Suprapubic skin (tissue), 4 donors: ENCODE measurements at regions not wholly inside any gene's neighbourhood (a gene's known extent, or its start where the extent isn't known, plus 50 kb on each side); places are given as distances from the start of the nearest gene placed in this dataset.

ENCODE experiments used
- CTCF ChIP-seq, 2 donors: fragments of 200-600 bp in 1 of 2; fragments of 450-650 bp in 1 of 2; sonication (generic) in 1 of 2; IDR thresholded peaks; one replicate each; pipeline ENCODE4 v1.5.1; 2016 to 2019; ENCODE audit warnings: antibody characterized with exemption in 2 of 2, mild to moderate bottlenecking in 1 of 2, moderate library complexity in 1 of 2
- POLR2A ChIP-seq, 2 donors: fragments of 450-650 bp; IDR thresholded peaks; one replicate each; pipeline ENCODE4 v1.6.1; 2017; ENCODE audit warnings: antibody characterized with exemption in 2 of 2, mild to moderate bottlenecking in 2 of 2, moderate library complexity in 2 of 2
- POLR2AphosphoS5 ChIP-seq, 3 donors: sonication (generic); formaldehyde crosslinking; IDR thresholded peaks; one replicate each; pipeline ENCODE4 v1.6.1; 2017; ENCODE audit warnings: antibody characterized with exemption in 3 of 3

GRCh38 chr13:72495681-72496080, 231.7 kb downstream of the MZT1 start:
- TF ChIP-seq POLR2A (IDR thresholded peaks at IDR 0.05), result no peak
- TF ChIP-seq CTCF (IDR thresholded peaks at IDR 0.05), result no peak
- TF ChIP-seq POLR2AphosphoS5 (IDR thresholded peaks at IDR 0.05), result no peak
